ENCODE measurements at regions not wholly inside any gene's neighbourhood (a gene's known extent, or its start where the extent isn't known, plus 50 kb on each side); places are given as distances from the start of the nearest gene placed in this dataset.

GRCh38 chr2:143950704-143951103, 569.2 kb downstream of the ZEB2 start:
- no peak for TF ChIP-seq CTCF (IDR thresholded peaks at IDR 0.05)

GRCh38 chr2:143949121-143949848, 570.6 kb downstream of the ZEB2 start:
- TF ChIP-seq CTCF (IDR thresholded peaks at IDR 0.05) = no peak

- no peak for TF ChIP-seq CTCF (IDR thresholded peaks at IDR 0.05)
Measured at GRCh38 chr2:143948710-143949109, 571.2 kb downstream of the ZEB2 start.

- TF ChIP-seq CTCF (IDR thresholded peaks at IDR 0.05) = no peak
Measured at GRCh38 chr2:143946436-143947391, 573.2 kb downstream of the ZEB2 start.

GRCh38 chr2:143942486-143942885, 577.4 kb downstream of the ZEB2 start:
- no peak for TF ChIP-seq CTCF (IDR thresholded peaks at IDR 0.05)

- no peak for TF ChIP-seq CTCF (IDR thresholded peaks at IDR 0.05)
Measured at GRCh38 chr2:143940720-143941119, 579.2 kb downstream of the ZEB2 start.

GRCh38 chr2:143939626-143940330, 580.1 kb downstream of the ZEB2 start:
- no peak for TF ChIP-seq CTCF (IDR thresholded peaks at IDR 0.05)
